Ascending aorta (tissue), 2 donors: ENCODE measurements at regions not wholly inside any gene's neighbourhood (a gene's known extent, or its start where the extent isn't known, plus 50 kb on each side); places are given as distances from the start of the nearest gene placed in this dataset.

Source experiments
- DNase-seq, 2 donors: peaks; one replicate each; pipeline ENCODE4 v3.0.0-alpha.2; 2019; ENCODE audit warnings: low spot score in 2 of 2
- H3K27ac ChIP-seq, 2 donors: fragments of 200-600 bp; sonication (generic); one replicate each; pipeline ENCODE4 v1.5.1; 2016 to 2017; ENCODE audit warnings: mild to moderate bottlenecking in 1 of 2
- H3K27me3 ChIP-seq: fragments of 200-600 bp; sonication (generic); one replicate; pipeline ENCODE4 v1.5.1; 2017
- H3K36me3 ChIP-seq, 2 donors: fragments of 200-600 bp; sonication (generic); one replicate each; pipeline ENCODE4 v1.5.1; 2016
- H3K4me1 ChIP-seq, 2 donors: fragments of 200-600 bp; sonication (generic); one replicate each; pipeline ENCODE4 v1.5.1; 2016 to 2017; ENCODE audit warnings: mild to moderate bottlenecking in 1 of 2
- H3K4me3 ChIP-seq, 2 donors: fragments of 200-600 bp; sonication (generic); one replicate each; pipeline ENCODE4 v1.5.1; 2016 to 2017; ENCODE audit warnings: mild to moderate bottlenecking in 1 of 2
- H3K9me3 ChIP-seq, 2 donors: fragments of 200-600 bp; sonication (generic); one replicate each; pipeline ENCODE4 v1.5.1; 2016
- CTCF ChIP-seq, 3 experiments: fragments of 200-600 bp in 2 of 3; fragments of 450-650 bp in 1 of 3; sonication (generic) in 2 of 3; IDR thresholded peaks; one replicate each; pipeline ENCODE4 v1.5.1; 2016 to 2019; ENCODE audit warnings: antibody characterized with exemption in 3 of 3, mild to moderate bottlenecking in 1 of 3, moderate library complexity in 1 of 3
- intact Hi-C: fragments of 100-400 bp; cut with DNase I; formaldehyde crosslinking; loops from one replicate; pipeline ENCODE4 v1.15.1; 2023

GRCh38 chr17:13320046-13320785 lies 281.5 kb downstream of the HS3ST3A1 start:
- H3K27ac ChIP-seq: no peak overlapping the region
- H3K27me3 ChIP-seq: no peaks in the 10 kb centered on the region
- H3K4me1 ChIP-seq: no peaks in the 10 kb centered on the region
- intact Hi-C loops: no loop called here
- no peaks in the 10 kb centered on the region for H3K9me3 ChIP-seq
- no peaks in the 10 kb centered on the region for H3K36me3 ChIP-seq
- no peak overlapping the region for H3K4me3 ChIP-seq
- no peak for TF ChIP-seq CTCF (IDR thresholded peaks at IDR 0.05)
- no peak for DNase-seq

GRCh38 chr17:13316657-13317056 lies 285.1 kb downstream of the HS3ST3A1 start:
- intact Hi-C loops: no loop called here
- H3K9me3 ChIP-seq: no peaks in the 10 kb centered on the region
- no peaks in the 10 kb centered on the region for H3K4me1 ChIP-seq
- H3K4me3 ChIP-seq: no peak overlapping the region
- no peak for TF ChIP-seq CTCF (IDR thresholded peaks at IDR 0.05)
- H3K27ac ChIP-seq: no peak overlapping the region
- DNase-seq: no peak
- H3K27me3 ChIP-seq: no peaks in the 10 kb centered on the region
- H3K36me3 ChIP-seq: no peaks in the 10 kb centered on the region

DNA sequence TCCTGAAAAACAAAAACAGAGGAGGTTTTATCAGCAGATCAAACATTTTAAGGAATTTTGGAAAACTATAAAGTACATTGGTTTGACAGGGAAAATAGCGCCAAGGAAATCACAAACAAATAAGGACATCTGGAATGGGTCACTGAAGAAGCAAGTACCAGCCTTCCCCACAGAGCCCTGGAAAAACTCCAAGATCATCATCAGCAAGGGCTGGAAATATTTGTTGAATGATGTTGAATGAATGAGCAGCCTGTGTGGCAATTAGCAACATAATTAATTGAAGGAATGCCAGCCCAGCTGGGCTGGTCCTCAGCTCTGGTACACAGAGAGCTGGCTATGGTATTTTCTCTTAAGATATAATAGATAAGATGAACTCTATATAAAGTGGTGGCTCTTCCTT lies 290.4 kb downstream of the HS3ST3A1 start:
- no peak for TF ChIP-seq CTCF (IDR thresholded peaks at IDR 0.05)
- Histone ChIP-seq H3K9me3 (peaks cover 0 to 5% of the 10 kb centered on the region in 2 donors), H3K4me3 (no peak overlapping the region), H3K4me1 (no peaks in the 10 kb centered on the region), H3K27me3 (no peaks in the 10 kb centered on the region), H3K27ac (no peak overlapping the region), H3K36me3 (no peaks in the 10 kb centered on the region)
- intact Hi-C loops: no loop called here
- DNase-seq: no peak

GRCh38 chr17:13310858-13311257 lies 290.9 kb downstream of the HS3ST3A1 start:
- Histone ChIP-seq H3K9me3 (peaks cover 0 to 5% of the 10 kb centered on the region in 2 donors), H3K27ac (no peak overlapping the region)

GRCh38 chr17:13306310-13306962 lies 288.6 kb upstream of the ELAC2 start:
- H3K4me1 ChIP-seq: no peaks in the 10 kb centered on the region
- no peak overlapping the region for H3K27ac ChIP-seq
- no peak for DNase-seq
- H3K9me3 ChIP-seq: peaks cover 0 to 5% of the 10 kb centered on the region in 2 donors
- H3K36me3 ChIP-seq: no peaks in the 10 kb centered on the region
- no peak overlapping the region for H3K4me3 ChIP-seq
- intact Hi-C loops: no loop called here
- TF ChIP-seq CTCF (IDR thresholded peaks at IDR 0.05): no peak
- H3K27me3 ChIP-seq: no peaks in the 10 kb centered on the region

More at GRCh38 chr17:13310858-13311257, 290.9 kb downstream of the HS3ST3A1 start:
- Histone ChIP-seq H3K4me3 (no peak overlapping the region), H3K4me1 (no peaks in the 10 kb centered on the region), H3K36me3 (no peaks in the 10 kb centered on the region), H3K27me3 (no peaks in the 10 kb centered on the region)
- no peak for TF ChIP-seq CTCF (IDR thresholded peaks at IDR 0.05)
- DNase-seq: no peak
- intact Hi-C loops: no loop called here
